ENCODE measurements at regions not wholly inside any gene's neighbourhood (a gene's known extent, or its start where the extent isn't known, plus 50 kb on each side); places are given as distances from the start of the nearest gene placed in this dataset.

DNA sequence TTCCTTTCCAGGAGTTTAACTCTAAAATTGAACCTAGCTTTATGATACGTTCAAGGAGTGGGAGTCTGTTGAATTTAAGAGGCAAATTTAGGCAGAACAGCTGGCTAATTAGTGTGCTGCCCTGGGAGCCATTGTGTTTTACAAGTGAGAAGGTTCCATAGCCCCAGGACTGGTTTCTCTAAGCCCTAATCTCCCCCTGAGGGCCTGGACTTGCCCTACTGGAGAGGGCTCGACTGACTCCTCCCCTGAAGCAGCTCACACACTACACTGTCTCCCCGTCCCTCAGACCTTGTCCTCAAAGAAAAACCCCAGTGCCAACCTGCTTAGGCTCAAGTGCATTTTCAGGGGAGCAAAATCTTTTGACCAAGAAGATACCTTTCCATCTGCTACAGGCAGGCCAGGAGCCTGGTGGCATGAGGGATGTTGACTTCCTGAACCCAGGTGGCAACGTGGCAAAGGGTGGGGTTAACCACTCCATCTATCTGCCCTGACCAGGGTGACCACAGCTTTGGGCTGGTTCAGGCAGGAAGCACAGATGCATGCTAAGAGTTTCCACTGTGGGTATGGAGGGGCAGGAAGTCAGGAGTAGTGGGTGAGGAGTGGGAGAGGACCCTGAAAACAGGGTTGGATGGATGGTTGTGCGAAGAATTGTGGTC is 68.9 kb upstream of the CARD11 start:
- intact Hi-C loops (cut with DNase I) = no loop called here
- Histone ChIP-seq H3K9me3 (ENCODE audit: control insufficient read depth in 2 of 3, insufficient read depth in 1 of 3, low read length in 3 of 3) (peaks cover 0 to 16% (median 0%) of the 10 kb centered on the region in 3 donors), H3K36me3 (ENCODE audit: control insufficient read depth in 2 of 3, insufficient read depth in 3 of 3, low read length in 3 of 3) (no peaks in the 10 kb centered on the region), H3K27ac (ENCODE audit: low read depth in 2 of 2, low read length in 2 of 2) (no peak overlapping the region), H3K4me3 (ENCODE audit: low read length in 3 of 3) (no peak overlapping the region), H3K27me3 (ENCODE audit: control insufficient read depth, insufficient read depth, low read length) (no peaks in the 10 kb centered on the region), H3K9ac (ENCODE audit: low read length in 3 of 3) (no peak overlapping the region), H3K4me1 (ENCODE audit: control insufficient read depth in 2 of 3, insufficient read depth in 2 of 3, low read depth in 1 of 3, low read length in 3 of 3) (no peaks in the 10 kb centered on the region)
- TF ChIP-seq, protein P1, sequence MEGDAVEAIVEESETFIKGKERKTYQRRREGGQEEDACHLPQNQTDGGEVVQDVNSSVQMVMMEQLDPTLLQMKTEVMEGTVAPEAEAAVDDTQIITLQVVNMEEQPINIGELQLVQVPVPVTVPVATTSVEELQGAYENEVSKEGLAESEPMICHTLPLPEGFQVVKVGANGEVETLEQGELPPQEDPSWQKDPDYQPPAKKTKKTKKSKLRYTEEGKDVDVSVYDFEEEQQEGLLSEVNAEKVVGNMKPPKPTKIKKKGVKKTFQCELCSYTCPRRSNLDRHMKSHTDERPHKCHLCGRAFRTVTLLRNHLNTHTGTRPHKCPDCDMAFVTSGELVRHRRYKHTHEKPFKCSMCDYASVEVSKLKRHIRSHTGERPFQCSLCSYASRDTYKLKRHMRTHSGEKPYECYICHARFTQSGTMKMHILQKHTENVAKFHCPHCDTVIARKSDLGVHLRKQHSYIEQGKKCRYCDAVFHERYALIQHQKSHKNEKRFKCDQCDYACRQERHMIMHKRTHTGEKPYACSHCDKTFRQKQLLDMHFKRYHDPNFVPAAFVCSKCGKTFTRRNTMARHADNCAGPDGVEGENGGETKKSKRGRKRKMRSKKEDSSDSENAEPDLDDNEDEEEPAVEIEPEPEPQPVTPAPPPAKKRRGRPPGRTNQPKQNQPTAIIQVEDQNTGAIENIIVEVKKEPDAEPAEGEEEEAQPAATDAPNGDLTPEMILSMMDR (IDR thresholded peaks at IDR 0.05; ENCODE audit: borderline replicate concordance, extremely low read depth, insufficient read depth) = no peak
- FAIRE-seq (no peak), DNase-seq (no peak)

DNA sequence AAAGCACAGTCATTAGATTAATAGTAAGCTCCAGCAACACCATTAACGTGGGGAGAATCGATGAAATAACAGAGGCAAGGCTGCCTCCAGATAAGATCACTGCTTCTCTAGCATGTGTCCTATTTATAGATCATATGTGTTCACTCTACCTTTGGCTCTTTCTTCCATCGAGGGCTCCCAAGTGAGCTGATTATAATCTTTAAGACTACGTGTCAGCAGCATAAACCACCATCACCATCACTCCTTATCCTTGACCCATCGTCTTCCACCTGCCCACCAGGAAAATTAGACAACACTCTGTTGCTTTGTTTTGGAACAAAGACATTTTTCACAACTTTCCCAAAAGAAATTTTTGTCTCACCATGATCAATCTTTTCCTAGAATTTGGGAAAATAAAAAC is 71.2 kb upstream of the CARD11 start:
- H3K9ac ChIP-seq (ENCODE audit: low read length in 3 of 3) = no peak overlapping the region
- no peaks in the 10 kb centered on the region for H3K4me1 ChIP-seq (ENCODE audit: control insufficient read depth in 2 of 3, insufficient read depth in 2 of 3, low read depth in 1 of 3, low read length in 3 of 3)
- H3K36me3 ChIP-seq (ENCODE audit: control insufficient read depth in 2 of 3, insufficient read depth in 3 of 3, low read length in 3 of 3) = no peaks in the 10 kb centered on the region
- no peaks in the 10 kb centered on the region for H3K27me3 ChIP-seq (ENCODE audit: control insufficient read depth, insufficient read depth, low read length)
- no peak overlapping the region for H3K27ac ChIP-seq (ENCODE audit: low read depth in 2 of 2, low read length in 2 of 2)
- intact Hi-C loops (cut with DNase I) = no loop called here
- TF ChIP-seq, protein P1 (IDR thresholded peaks at IDR 0.05; ENCODE audit: borderline replicate concordance, extremely low read depth, insufficient read depth) = no peak
- FAIRE-seq (no peak), DNase-seq (no peak)
- peaks cover 0 to 13% (median 0%) of the 10 kb centered on the region in 3 donors for H3K9me3 ChIP-seq (ENCODE audit: control insufficient read depth in 2 of 3, insufficient read depth in 1 of 3, low read length in 3 of 3)
- H3K4me3 ChIP-seq (ENCODE audit: low read length in 3 of 3) = no peak overlapping the region

DNA sequence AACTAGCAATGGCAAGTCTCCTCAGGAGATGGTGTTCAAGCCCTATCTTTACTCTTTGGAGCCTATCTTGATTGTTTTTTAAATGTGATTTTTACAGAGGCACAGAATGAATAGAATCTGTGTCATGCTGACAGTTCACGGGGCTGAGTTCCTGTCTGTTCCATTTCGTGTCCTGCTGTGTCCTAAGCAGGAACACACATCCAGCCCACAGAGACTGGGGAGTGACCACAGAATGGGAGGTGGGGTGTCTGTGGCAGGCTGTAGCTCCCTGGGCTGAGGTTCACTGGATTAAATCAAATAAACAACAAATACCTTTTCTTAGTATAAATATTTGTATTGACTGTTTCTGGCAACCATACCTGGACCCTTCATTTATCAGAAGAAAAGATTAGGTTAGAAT is 73.4 kb upstream of the CARD11 start:
- TF ChIP-seq, protein P1 (IDR thresholded peaks at IDR 0.05; ENCODE audit: borderline replicate concordance, extremely low read depth, insufficient read depth) = no peak
- H3K9me3 ChIP-seq (ENCODE audit: control insufficient read depth in 2 of 3, insufficient read depth in 1 of 3, low read length in 3 of 3) = peaks cover 0 to 13% (median 0%) of the 10 kb centered on the region in 3 donors
- no peaks in the 10 kb centered on the region for H3K36me3 ChIP-seq (ENCODE audit: control insufficient read depth in 2 of 3, insufficient read depth in 3 of 3, low read length in 3 of 3)
- H3K27me3 ChIP-seq (ENCODE audit: control insufficient read depth, insufficient read depth, low read length) = no peaks in the 10 kb centered on the region
- H3K27ac ChIP-seq (ENCODE audit: low read depth in 2 of 2, low read length in 2 of 2) = no peak overlapping the region
- no peaks in the 10 kb centered on the region for H3K4me1 ChIP-seq (ENCODE audit: control insufficient read depth in 2 of 3, insufficient read depth in 2 of 3, low read depth in 1 of 3, low read length in 3 of 3)
- H3K9ac ChIP-seq (ENCODE audit: low read length in 3 of 3) = no peak overlapping the region
- no peak for DNase-seq
- H3K4me3 ChIP-seq (ENCODE audit: low read length in 3 of 3) = no peak overlapping the region
- FAIRE-seq = no peak
- intact Hi-C loops (cut with DNase I) = no loop called here

Measured in kidney (tissue), 13 donors.